ENCODE measurements at regions not wholly inside any gene's neighbourhood (a gene's known extent, or its start where the extent isn't known, plus 50 kb on each side); places are given as distances from the start of the nearest gene placed in this dataset.

- TF ChIP-seq ZNF462 (CRISPR knock-in tag; IDR thresholded peaks at IDR 0.05) (no peak), EZH2phosphoT487 (IDR thresholded peaks at IDR 0.05; ENCODE audit: unreplicated experiment) (no peak), POLR2AphosphoS5 (IDR thresholded peaks at IDR 0.05; ENCODE audit: low read depth) (no peak), NANOG (IDR thresholded peaks at IDR 0.05; ENCODE audit: borderline replicate concordance) (no peak), ETS1 (IDR thresholded peaks at IDR 0.05) (no peak), ZNF331 (CRISPR knock-in tag; IDR thresholded peaks at IDR 0.05; ENCODE audit: low read depth) (no peak), EZH2 (IDR thresholded peaks at IDR 0.05; ENCODE audit: low read depth, unreplicated experiment) (no peak), ZNF114 (CRISPR knock-in tag; IDR thresholded peaks at IDR 0.05) (no peak), JUNB (IDR thresholded peaks at IDR 0.05; ENCODE audit: unreplicated experiment) (no peak), REST (IDR thresholded peaks at IDR 0.05; ENCODE audit: unreplicated experiment) (no peak)
Measured at GRCh38 chr3:64848822-64849221, 161.0 kb upstream of the ADAMTS9 start (continued).
